ENCODE measurements at regions not wholly inside any gene's neighbourhood (a gene's known extent, or its start where the extent isn't known, plus 50 kb on each side); places are given as distances from the start of the nearest gene placed in this dataset.
"Not testable (repeated sequence)": the region's sequence is repeated elsewhere in the genome, so short reads cannot be mapped to it uniquely, and the experiment has no call there.

DNA sequence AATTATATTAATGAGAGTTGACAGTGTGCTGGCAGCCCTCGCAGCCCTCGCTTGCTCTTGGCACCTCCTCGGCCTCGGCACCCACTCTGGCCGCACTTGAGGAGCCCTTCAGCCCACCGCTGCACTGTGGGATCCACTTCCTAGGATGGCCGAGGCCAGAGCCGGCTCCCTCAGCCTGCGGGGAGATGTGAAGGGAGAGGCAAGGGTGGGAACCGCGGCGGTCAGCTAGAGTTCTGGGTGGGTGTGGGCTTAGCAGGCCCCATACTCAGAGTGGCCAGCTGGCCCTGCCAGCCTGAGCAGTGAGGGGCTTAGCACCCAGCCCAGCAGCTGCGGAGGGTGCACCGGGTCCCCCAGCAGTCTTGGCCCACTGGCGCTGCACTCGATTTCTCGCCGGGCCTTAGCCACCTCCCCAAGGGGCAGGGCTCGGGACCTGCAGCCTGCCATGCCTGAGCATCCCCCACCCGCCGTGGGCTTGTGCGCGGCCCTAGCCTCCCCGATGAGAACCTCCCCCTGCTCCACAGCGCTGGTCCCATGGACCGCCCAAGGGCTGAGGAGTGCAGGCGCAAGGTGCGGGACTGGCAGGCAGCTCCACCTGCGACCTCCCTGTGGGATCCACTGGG is 68.2 kb upstream of the LRRTM4 start:
- DNase-seq (no peak), ATAC-seq (ENCODE audit: insufficient read depth, low FRiP score) (no peak)
- Histone ChIP-seq H3K9me3 (ENCODE audit: control insufficient read depth in 4 of 4, insufficient read depth in 3 of 4, low read length in 3 of 4) (peaks cover 0 to 1% (median 0%) of the 10 kb centered on the region in 4 donors), H3K4me3 (no peak overlapping the region), H3K27ac (ENCODE audit: low read depth in 1 of 2, low read length in 1 of 2) (no peak overlapping the region), H3K9ac (ENCODE audit: insufficient read depth in 1 of 2, low read length in 2 of 2) (no peak overlapping the region), H3K36me3 (ENCODE audit: control insufficient read depth in 4 of 4, insufficient read depth in 4 of 4, low read length in 4 of 4) (no peaks in the 10 kb centered on the region), H3K27me3 (ENCODE audit: control insufficient read depth in 3 of 3, insufficient read depth in 3 of 3, low read length in 2 of 3) (no peaks in the 10 kb centered on the region), H3K4me1 (ENCODE audit: control insufficient read depth in 5 of 5, insufficient read depth in 5 of 5, low read length in 5 of 5) (no peaks in the 10 kb centered on the region)
- 95 to 96% methylated on average over 29 of the region's 29 CpGs for WGBS, 2 donors
- no peak for TF ChIP-seq CTCF (IDR thresholded peaks at IDR 0.05; ENCODE audit: control extremely low read depth, extremely low read depth)

DNA sequence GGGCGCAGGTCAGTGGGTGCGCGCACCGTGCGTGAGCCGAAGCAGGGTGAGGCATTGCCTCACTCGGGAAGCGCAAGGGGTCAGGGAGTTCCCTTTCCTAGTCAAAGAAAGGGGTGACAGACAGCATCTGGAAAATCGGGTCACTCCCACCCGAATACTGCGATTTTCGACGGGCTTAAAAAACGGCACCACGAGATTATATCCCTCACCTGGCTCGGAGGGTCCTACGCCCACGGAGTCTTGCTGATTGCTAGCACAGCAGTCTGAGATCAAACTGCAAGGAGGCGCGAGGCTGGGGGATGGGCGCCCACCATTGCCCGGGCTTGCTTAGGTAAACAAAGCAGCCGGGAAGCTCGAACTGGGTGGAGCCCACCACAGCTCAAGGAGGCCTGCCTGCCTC is 70.8 kb upstream of the LRRTM4 start:
- not testable (repeated sequence) for H3K4me1 ChIP-seq (ENCODE audit: control insufficient read depth in 5 of 5, insufficient read depth in 5 of 5, low read length in 5 of 5); H3K4me3 ChIP-seq; ATAC-seq (ENCODE audit: insufficient read depth, low FRiP score); DNase-seq; H3K27ac ChIP-seq (ENCODE audit: low read depth in 1 of 2, low read length in 1 of 2); H3K9ac ChIP-seq (ENCODE audit: insufficient read depth in 1 of 2, low read length in 2 of 2); H3K36me3 ChIP-seq (ENCODE audit: control insufficient read depth in 4 of 4, insufficient read depth in 4 of 4, low read length in 4 of 4); H3K9me3 ChIP-seq (ENCODE audit: control insufficient read depth in 4 of 4, insufficient read depth in 3 of 4, low read length in 3 of 4); H3K27me3 ChIP-seq (ENCODE audit: control insufficient read depth in 3 of 3, insufficient read depth in 3 of 3, low read length in 2 of 3)
- 84 to 85% methylated on average over 16 to 21 of the region's 24 CpGs for WGBS, 2 donors

GRCh38 chr2:77602771-77603170 is 80.6 kb upstream of the LRRTM4 start:
- Histone ChIP-seq H3K27ac (ENCODE audit: low read depth in 1 of 2, low read length in 1 of 2) (no peak overlapping the region), H3K4me1 (ENCODE audit: control insufficient read depth in 5 of 5, insufficient read depth in 5 of 5, low read length in 5 of 5) (no peaks in the 10 kb centered on the region), H3K9me3 (ENCODE audit: control insufficient read depth in 4 of 4, insufficient read depth in 3 of 4, low read length in 3 of 4) (no peaks in the 10 kb centered on the region), H3K36me3 (ENCODE audit: control insufficient read depth in 4 of 4, insufficient read depth in 4 of 4, low read length in 4 of 4) (no peaks in the 10 kb centered on the region), H3K9ac (ENCODE audit: insufficient read depth in 1 of 2, low read length in 2 of 2) (no peak overlapping the region), H3K27me3 (ENCODE audit: control insufficient read depth in 3 of 3, insufficient read depth in 3 of 3, low read length in 2 of 3) (no peaks in the 10 kb centered on the region), H3K4me3 (no peak overlapping the region)
- ATAC-seq (ENCODE audit: insufficient read depth, low FRiP score) (no peak), DNase-seq (no peak)
- TF ChIP-seq CTCF (IDR thresholded peaks at IDR 0.05; ENCODE audit: control extremely low read depth, extremely low read depth): no peak
- 47 to 57% methylated on average over 1 of the region's 1 CpG for WGBS, 2 donors

- H3K27ac ChIP-seq (ENCODE audit: low read depth in 1 of 2, low read length in 1 of 2): no peak overlapping the region
- no peak for ATAC-seq (ENCODE audit: insufficient read depth, low FRiP score)
- H3K9me3 ChIP-seq (ENCODE audit: control insufficient read depth in 4 of 4, insufficient read depth in 3 of 4, low read length in 3 of 4): peaks cover 0 to 9% (median 0%) of the 10 kb centered on the region in 4 donors
- no peaks in the 10 kb centered on the region for H3K4me1 ChIP-seq (ENCODE audit: control insufficient read depth in 5 of 5, insufficient read depth in 5 of 5, low read length in 5 of 5)
- no peak for TF ChIP-seq CTCF (IDR thresholded peaks at IDR 0.05; ENCODE audit: control extremely low read depth, extremely low read depth)
- no peaks in the 10 kb centered on the region for H3K27me3 ChIP-seq (ENCODE audit: control insufficient read depth in 3 of 3, insufficient read depth in 3 of 3, low read length in 2 of 3)
- no peak overlapping the region for H3K4me3 ChIP-seq
- WGBS, 2 donors: 62 to 76% methylated on average over 3 of the region's 3 CpGs
- H3K9ac ChIP-seq (ENCODE audit: insufficient read depth in 1 of 2, low read length in 2 of 2): no peak overlapping the region
- H3K36me3 ChIP-seq (ENCODE audit: control insufficient read depth in 4 of 4, insufficient read depth in 4 of 4, low read length in 4 of 4): no peaks in the 10 kb centered on the region
- DNase-seq: no peak
Measured at GRCh38 chr2:77604953-77605929, 83.1 kb upstream of the LRRTM4 start.

Measured in lung (tissue), 11 donors.